ENCODE measurements at regions not wholly inside any gene's neighbourhood (a gene's known extent, or its start where the extent isn't known, plus 50 kb on each side); places are given as distances from the start of the nearest gene placed in this dataset.

GRCh38 chr10:63919575-63920279 lies 398.5 kb downstream of the REEP3 start:
- H3K4me3 ChIP-seq (ENCODE audit: low read depth, low read length) = no peak overlapping the region
- TF ChIP-seq, protein P1, sequence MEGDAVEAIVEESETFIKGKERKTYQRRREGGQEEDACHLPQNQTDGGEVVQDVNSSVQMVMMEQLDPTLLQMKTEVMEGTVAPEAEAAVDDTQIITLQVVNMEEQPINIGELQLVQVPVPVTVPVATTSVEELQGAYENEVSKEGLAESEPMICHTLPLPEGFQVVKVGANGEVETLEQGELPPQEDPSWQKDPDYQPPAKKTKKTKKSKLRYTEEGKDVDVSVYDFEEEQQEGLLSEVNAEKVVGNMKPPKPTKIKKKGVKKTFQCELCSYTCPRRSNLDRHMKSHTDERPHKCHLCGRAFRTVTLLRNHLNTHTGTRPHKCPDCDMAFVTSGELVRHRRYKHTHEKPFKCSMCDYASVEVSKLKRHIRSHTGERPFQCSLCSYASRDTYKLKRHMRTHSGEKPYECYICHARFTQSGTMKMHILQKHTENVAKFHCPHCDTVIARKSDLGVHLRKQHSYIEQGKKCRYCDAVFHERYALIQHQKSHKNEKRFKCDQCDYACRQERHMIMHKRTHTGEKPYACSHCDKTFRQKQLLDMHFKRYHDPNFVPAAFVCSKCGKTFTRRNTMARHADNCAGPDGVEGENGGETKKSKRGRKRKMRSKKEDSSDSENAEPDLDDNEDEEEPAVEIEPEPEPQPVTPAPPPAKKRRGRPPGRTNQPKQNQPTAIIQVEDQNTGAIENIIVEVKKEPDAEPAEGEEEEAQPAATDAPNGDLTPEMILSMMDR (IDR thresholded peaks at IDR 0.05; ENCODE audit: insufficient read depth, low read length, poor library complexity, severe bottlenecking) = no peak
- no peaks in the 10 kb centered on the region for H3K27me3 ChIP-seq (ENCODE audit: control insufficient read depth, insufficient read depth, low read length)
- no peaks in the 10 kb centered on the region for H3K36me3 ChIP-seq (ENCODE audit: control insufficient read depth, insufficient read depth, low read length)
- no peak for DNase-seq (ENCODE audit: low read depth)

- no peaks in the 10 kb centered on the region for H3K36me3 ChIP-seq (ENCODE audit: control insufficient read depth, insufficient read depth, low read length)
- H3K4me3 ChIP-seq (ENCODE audit: low read depth, low read length) = no peak overlapping the region
- no peak for DNase-seq (ENCODE audit: low read depth)
- TF ChIP-seq, protein P1 (IDR thresholded peaks at IDR 0.05; ENCODE audit: insufficient read depth, low read length, poor library complexity, severe bottlenecking) = no peak
- H3K27me3 ChIP-seq (ENCODE audit: control insufficient read depth, insufficient read depth, low read length) = no peaks in the 10 kb centered on the region
These were observed 399.7 kb downstream of the REEP3 start for GRCh38 chr10:63920926-63921325.

DNA sequence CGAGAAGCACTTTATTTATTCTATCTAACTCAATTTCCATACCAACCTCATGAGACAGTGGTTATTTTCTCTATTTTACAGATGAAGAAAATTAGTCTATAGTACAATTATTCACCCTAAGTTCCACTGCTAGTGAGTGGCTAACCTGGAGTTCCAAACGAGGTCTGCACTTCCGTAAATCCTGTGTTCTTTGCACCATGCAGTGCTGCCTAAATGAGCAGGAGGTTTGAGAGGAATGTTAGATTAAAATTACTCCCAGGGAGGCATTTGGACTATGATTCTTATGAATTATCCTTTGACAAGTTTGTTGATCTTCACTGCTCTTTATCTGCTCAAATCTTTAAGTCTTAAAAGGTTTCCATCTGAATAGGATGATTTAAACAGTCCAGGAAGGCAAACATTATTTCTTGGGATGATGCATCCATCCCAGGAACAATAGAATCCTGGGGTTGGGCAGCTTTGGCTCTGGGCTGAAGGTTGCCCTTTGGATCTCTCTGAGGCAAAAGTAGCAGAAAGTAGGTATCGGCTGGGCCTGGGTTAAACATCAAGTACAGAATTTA lies 400.8 kb downstream of the REEP3 start:
- DNase-seq (ENCODE audit: low read depth) = no peak
- Histone ChIP-seq H3K36me3 (ENCODE audit: control insufficient read depth, insufficient read depth, low read length) (no peaks in the 10 kb centered on the region), H3K27me3 (ENCODE audit: control insufficient read depth, insufficient read depth, low read length) (no peaks in the 10 kb centered on the region), H3K4me3 (ENCODE audit: low read depth, low read length) (no peak overlapping the region)
- TF ChIP-seq, protein P1 (IDR thresholded peaks at IDR 0.05; ENCODE audit: insufficient read depth, low read length, poor library complexity, severe bottlenecking) = no peak

DNA sequence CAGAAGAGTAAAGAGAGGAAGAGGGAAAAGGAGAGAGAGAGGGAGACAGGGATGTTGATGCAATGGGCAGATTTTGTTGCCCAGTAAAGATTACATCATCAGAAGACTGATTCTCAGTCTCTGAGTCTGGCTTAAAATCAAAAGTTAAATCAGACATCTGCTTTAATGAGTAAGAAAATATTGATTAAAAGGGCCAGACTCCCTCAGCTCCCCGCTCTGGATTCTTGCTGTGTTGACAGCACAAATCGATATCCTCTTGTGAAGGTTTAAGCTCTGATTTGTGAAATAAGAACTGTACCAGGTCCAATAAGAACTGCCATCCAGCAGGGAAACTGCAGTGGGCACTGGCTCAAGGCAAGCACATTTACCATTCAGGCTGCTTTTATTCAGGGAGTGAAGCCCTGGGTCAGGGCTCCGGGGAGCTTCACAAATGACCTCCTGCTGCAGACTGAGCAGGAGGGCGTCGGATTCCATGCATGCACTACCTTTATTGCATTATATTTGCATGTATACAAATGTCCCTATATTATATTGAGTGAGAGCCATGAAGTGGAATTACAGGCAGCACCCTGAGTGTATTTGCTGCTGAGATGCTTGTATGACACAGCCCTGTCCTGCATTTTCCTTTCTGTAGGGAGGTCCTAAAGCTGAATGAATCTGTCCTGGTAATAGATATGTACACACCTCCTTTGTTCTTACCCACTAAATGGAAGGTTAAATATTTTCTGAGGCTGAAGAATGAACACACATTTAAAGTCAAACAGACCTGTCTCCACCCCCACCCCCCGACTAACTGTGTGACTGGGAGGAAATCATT lies 401.5 kb downstream of the REEP3 start:
- DNase-seq (ENCODE audit: low read depth) = no peak
- H3K4me3 ChIP-seq (ENCODE audit: low read depth, low read length) = no peak overlapping the region
- H3K36me3 ChIP-seq (ENCODE audit: control insufficient read depth, insufficient read depth, low read length) = no peaks in the 10 kb centered on the region
- H3K27me3 ChIP-seq (ENCODE audit: control insufficient read depth, insufficient read depth, low read length) = no peaks in the 10 kb centered on the region
- TF ChIP-seq, protein P1 (IDR thresholded peaks at IDR 0.05; ENCODE audit: insufficient read depth, low read length, poor library complexity, severe bottlenecking) = no peak

DNA sequence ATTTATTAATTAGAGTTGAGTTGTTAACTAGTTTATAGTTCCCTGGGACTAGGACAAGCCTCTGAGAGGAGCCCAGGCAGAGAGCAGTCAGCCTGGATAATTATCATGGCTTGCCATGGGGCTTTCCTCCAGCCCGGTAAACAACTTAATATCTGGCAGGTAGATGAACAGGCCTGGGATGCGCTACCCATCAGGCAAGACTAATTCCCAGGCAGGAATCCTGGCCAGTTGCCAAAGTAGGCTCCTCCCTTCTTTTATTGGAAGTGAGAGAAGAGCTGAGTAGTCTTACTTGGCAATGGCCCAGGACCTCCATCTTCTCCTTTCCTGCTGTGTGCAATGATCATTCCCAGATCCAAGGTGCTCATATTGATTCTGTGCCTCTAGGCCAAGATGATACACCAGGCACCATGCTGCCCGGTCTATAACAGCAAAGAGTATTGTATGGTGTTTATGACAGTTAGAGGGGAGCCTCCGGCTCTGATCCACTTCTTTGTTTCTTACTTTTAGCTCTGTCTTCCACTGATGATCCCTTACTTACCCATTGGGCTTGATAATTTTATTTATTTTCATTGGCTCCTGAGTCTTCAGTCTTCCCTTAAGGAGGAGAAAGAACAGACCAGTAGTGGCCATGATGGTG lies 408.7 kb downstream of the REEP3 start:
- no peak for DNase-seq (ENCODE audit: low read depth)
- TF ChIP-seq, protein P1 (IDR thresholded peaks at IDR 0.05; ENCODE audit: insufficient read depth, low read length, poor library complexity, severe bottlenecking) = no peak
- no peak overlapping the region for H3K4me3 ChIP-seq (ENCODE audit: low read depth, low read length)
- H3K36me3 ChIP-seq (ENCODE audit: control insufficient read depth, insufficient read depth, low read length) = no peaks in the 10 kb centered on the region
- H3K27me3 ChIP-seq (ENCODE audit: control insufficient read depth, insufficient read depth, low read length) = no peaks in the 10 kb centered on the region

Data from kidney epithelial cell (primary cell).